Brain pericyte (primary cell): ENCODE measurements at regions not wholly inside any gene's neighbourhood (a gene's known extent, or its start where the extent isn't known, plus 50 kb on each side); places are given as distances from the start of the nearest gene placed in this dataset.

ENCODE experiments used
- DNase-seq: peaks from one replicate; pipeline ENCODE4 v3.0.0-alpha.2; 2012; ENCODE audit warnings: low read depth, low spot score

DNA sequence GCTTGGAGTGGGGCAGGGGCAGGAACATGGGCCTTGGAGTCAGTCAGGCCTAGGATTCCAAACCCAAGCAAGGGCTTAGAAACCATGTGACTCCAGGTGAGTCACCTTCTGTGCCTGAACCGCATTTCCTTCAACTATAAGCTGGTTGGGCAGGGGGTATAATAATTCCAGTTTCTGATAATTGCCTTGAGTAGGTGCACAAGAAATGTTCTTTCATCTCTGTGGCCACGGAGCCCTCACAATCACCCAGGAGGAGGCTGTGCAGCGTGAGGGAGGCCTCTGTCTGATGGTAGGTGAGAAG, 112.1 kb upstream of the HAAO start:
- DNase-seq: no peak

DNA sequence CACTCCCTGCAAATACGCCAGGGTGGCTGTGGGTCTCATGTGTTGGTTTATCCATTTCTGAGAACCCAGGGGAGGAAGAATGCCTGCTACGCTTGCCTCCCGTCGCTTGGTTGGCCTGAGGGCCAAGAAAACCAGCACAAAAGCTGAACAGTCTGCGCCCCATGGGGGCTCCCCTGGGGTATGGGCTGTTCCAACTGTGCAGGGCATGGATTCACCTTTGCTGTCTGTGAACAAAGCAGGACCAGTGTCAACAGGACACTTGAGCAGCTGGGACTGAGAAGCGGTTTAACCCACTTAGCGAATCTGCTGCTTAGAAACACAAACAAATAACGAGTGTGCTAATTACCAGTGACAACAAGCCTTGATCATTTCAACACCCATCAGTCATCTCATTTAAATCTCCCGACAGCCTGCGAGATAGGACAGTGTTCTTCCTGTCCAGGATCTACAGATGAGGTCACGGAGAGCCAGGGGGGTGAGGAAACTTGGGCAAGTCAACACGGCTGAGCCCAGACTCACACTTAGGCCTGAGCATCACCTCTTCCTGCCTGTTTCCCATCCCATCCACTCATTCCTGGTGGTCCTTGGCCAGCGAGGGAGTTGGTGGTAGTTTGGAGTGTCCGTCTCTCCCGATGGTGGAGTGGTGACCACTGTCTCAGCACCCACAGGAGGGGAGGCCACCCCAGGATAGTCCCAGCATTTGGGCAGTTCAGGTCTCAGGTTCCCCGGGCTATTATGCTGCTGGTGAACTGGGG, 111.6 kb upstream of the HAAO start:
- no peak for DNase-seq

DNA sequence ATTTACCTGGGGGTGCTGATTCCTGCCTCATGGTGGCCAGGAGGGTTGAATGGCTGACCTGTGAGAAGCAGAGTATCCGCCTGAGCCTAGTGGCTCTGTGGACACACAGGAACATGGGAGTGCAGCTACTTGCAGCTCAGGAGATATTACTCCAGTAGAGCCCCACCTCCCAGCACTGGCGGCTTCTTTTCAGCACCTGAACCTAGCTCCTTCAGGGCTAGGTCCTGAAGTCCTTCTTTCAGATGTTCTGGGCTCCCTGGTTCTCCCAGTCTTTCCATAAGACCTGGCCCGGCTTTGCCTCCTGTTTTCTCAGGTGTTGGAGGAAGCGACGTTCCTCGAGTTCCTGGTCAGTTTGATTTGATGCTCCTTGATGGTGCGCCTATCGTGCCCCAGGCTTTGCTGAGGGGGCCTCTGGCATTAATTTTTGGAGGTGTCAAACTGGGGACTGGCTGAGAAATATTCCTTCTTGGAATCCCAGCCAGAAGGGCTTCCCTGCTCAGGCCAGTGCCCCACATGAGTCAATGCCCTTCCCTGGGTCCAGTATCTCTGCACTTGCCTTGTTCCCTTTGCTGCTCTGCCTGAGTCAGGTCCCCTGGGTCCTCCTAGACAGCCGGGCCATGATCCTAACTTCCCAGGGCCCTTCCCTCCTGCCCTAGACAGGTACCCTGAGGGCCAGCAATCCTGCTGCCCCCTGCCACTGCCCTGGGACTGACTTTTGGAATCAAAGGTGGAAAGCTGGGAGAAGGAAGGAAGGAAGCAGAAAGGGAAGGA, 110.7 kb upstream of the HAAO start:
- no peak for DNase-seq

DNA sequence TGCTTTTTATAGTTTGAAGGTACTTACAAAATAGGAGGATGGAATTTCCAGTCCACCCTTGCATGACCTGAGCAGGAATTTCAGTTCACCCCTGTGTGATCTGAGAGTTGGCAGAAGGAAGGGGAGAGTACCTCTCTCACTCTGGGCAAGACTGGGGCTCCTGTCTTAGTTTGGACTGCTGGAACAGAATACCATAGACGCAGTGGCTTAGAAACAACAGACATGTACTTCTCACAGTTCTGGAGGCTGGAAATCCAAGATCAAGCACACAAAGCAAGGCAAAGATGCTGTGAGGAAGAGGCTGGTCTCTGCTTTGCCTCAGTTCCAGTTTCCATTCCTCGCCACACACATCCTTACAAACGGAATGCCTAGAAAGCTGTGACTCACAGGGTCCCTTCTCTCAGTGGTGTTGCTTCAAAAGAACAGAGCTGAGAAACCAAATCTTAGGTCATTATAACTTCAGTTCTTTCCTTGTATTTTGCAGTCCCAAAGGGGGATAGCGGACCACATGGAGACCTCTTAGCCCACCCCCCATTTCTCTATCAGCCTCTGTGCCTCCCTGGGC, 108.8 kb upstream of the HAAO start:
- DNase-seq: no peak

DNA sequence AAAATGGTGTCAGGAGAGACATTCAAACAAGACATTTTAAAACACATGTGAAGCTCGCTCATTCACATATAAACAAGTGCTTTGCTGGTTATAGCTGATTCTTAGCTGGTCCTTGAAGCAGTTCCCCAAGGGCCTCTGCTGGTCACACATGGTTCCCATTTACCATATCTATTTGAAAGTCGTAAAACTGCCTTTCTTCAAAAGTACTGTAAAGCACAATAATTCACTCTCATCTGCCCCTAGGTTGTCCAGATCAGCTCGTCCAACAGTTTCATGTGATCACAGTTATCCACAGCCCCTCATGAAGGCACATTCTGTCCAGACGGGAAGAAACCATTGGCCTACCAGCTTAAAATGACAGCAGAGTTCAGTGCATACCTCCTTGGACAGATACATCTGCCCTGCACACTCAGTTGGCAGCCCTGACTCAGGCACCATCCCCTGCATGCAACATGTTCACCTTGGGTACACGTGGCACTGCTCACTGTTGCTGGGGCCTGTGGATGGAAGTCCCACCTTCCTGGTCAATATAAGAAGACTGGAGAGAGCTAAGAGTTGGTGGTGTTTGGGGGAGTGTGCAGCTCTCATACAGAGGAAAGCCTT, 108.0 kb upstream of the HAAO start:
- DNase-seq: no peak

DNA sequence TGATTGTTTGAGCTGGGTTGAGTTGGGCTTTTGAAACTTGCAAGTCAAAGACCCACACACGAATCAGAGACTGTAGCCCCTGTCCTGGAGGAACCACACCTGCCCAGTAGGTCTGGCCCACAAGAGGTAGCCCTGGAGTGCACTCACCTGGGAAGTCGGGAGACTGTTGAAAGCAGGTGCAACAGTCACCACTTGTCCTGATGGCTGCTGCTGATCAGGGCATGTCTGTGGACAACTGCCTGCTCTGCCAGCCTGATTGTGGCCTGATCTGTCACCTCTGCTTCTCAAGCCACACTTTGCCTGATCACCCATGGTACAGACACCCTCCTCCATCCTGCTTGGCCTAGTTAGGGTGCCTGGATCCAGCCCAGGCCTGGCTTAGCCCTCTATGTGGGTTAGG, 105.0 kb upstream of the HAAO start:
- DNase-seq: no peak

DNA sequence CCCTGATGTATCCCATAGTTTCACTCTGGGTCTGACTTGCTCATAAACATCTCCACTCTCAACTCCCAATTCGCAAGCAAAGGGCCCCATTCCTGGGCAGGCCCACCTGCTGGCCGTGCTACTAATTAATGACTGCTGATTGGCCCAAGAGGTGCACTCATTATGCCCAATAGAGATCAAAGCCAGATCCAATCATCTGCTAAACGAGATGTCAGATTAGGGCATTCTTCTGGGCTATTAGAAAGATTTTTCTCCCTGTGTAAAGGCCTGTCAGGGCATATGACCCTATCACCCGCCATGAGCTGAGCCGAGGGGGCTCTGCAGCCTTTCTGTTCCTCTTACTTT, 103.4 kb upstream of the HAAO start:
- DNase-seq: no peak

DNA sequence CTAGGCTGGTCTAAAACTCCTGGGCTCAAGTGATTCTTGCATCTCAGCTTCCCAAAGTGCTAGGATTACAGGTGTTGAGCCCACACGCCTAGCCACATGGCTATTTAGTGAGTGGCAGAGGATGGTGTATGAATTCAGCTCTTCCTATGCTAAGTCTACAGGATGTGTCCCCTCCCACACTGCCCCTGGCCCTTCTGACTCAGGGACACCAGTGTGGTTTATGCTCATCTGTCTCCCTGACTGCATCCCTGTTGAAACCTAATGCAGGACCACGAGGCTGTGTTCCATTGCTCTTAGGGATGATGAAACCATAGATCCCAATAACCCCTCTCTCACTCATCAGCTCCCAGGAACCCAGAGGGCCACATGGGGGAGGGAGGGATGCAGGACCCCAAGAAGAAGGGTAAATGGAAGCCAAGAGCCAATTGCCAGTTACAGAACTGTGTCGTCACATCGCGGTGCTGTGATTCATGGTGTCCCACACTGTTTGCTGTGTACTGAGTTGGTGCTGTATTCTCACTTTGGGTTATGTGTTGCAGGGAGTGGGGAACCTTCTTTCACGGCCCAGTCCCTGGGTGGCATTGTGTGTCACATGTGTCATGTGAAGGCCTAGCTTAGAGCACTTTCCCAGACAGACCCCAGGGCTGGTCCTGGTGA, 102.9 kb upstream of the HAAO start:
- no peak for DNase-seq

DNA sequence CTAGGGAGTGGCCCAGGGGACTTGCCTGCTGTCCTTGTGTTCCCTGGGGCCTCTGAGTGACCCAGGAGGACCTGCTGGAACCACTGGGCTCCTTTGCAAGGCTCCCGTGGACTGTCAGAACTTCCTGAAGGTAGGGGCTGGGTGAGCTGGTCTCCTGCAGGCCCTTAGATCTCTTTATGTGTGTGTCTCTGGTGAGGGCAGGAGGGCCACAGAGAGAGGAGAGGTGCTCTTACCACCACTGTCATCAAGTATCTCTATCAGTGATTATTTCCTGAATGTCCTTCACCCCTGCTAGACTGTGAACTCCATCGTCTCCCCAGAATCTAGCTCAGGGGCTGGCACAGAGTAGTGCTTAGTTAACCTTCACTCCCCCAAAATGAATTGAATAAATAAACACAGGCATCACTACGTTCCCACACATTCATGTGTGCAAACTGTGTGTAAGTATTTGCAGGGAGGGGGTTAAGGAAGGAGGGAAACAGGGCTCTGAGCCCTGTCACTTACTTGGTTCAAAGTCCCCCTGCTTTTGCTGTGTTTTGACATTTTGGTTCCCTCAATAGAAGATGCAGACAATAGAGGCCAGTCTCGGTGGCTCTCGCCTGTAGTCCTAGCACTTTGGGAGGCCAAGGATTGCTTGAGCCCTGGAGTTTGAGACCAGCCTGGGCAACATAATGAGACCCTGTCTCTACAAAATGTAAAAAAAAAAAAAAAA, 100.8 kb upstream of the HAAO start:
- DNase-seq: no peak

DNA sequence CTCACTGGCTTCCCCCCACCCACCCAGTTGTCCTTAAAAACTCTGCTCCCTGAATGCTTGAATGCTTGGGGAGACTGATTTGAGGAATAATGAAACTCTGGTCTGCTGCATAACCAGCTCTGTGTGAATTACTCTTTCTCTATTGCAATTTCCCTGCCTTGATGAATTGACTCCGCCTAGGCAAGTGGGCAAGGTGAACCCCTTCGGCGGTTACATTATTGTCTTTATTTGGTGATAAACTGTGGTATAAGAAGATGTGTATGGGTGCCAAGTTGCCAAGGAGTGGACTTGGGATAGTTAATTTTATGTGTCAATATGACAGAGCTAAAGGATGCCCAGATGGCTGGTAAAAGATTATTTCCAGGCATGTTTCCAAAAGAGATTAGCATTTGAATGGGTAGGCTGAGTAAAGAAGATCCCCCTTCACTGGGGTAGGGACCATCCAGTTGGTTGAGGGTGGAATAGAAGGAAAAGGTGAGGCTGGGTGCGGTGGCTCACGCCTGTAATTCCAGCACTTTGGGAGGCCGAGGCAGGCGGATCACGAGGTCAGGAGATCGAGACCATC, 98.5 kb upstream of the HAAO start:
- no peak for DNase-seq

DNA sequence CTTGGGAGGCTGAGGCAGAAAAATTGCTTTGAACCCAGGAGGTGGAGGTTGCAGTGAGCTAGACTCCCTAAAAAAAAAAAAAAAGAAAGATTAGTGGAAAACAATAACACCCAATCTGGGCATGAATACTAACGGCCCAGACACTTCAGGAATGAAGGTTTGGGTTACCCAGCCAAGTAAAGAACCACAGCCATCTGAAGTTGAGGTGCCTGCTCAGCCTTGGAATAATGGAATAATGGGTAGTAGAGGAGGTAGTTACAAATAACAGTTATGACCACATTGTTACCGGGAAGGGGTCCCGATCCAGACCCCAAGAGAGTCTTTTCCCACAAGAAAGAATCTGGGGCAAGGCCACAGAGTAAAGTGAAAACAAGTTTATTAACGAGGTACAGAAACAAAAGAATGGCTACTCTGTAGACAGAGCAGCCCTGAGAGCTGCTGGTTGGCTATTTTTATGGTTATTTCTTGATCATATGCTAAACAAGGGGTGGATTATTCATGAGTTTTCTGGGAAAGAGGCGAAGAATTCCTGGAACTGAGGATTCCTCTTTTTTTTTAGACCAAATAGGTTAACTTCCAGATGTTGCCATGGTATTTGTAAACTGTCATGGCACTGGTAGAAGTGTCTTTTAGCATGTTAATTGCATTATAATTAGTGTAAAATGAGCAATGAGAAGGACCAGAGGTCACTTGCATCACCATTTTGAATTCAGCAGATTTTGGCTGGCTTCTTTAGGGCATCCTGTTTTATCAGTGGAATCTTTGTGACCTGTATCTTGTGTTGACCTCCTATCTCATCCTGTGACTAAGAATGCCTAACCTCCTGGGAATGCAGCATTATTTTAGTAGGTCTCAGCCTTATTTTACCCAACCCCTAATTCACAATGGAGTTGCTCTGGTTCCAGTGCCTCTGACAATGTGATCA, 96.2 kb upstream of the HAAO start:
- no peak for DNase-seq

DNA sequence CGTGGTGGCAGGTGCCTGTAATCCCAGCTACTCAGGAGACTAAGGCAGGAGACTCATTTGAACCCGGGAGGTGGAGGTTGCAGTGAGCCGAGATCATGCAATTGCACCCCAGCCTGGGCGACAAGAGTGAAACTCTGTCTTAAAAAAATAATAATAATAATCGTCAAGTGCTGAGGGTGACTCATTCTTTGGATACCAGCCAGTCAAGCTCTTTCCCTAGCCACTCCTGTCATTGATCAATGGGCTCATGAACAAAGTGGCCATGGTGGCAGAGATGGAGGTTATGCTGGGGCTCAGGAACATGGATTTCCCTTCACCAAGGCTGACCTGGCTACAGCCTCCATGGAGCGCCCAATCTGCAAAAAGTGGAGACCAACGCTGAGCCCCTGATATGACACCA, 94.5 kb upstream of the HAAO start:
- DNase-seq: no peak

DNA sequence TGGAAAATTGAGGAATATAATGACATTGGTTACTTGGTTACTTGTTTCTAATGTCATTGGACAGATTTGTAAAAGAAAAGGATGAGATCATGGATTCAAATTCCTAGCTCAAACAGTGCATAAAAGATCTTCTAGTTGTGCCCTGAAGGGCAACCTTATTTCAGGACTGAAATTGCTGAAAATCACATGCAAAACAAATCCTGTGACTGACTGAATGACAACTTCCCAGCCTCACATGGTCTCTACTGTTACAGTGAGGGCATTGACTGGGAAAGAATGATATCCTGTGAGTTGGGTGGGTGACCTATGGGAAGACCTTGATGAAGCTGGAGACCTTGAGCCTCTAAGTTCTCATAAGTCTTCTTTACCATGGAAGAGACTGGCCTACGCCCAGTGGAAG, 90.4 kb upstream of the HAAO start:
- no peak for DNase-seq

DNA sequence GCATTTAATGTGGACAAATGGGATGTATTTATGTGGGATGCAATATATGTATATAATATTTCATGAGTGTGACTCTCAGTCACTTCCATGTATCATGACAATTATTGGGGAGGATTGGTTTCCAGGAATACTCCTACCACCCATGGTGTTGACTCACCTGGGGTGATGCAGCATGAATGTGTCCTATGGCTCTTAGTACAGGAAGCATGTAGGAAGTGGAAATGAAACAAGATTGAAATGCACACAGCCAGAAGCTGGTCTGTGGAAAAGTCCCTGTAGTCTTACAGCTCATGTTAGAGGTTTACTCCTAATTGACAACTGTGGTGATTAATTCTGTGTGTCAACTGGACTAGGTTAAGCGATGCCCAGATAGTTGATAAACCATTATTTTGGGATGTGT, 89.3 kb upstream of the HAAO start:
- no peak for DNase-seq

DNA sequence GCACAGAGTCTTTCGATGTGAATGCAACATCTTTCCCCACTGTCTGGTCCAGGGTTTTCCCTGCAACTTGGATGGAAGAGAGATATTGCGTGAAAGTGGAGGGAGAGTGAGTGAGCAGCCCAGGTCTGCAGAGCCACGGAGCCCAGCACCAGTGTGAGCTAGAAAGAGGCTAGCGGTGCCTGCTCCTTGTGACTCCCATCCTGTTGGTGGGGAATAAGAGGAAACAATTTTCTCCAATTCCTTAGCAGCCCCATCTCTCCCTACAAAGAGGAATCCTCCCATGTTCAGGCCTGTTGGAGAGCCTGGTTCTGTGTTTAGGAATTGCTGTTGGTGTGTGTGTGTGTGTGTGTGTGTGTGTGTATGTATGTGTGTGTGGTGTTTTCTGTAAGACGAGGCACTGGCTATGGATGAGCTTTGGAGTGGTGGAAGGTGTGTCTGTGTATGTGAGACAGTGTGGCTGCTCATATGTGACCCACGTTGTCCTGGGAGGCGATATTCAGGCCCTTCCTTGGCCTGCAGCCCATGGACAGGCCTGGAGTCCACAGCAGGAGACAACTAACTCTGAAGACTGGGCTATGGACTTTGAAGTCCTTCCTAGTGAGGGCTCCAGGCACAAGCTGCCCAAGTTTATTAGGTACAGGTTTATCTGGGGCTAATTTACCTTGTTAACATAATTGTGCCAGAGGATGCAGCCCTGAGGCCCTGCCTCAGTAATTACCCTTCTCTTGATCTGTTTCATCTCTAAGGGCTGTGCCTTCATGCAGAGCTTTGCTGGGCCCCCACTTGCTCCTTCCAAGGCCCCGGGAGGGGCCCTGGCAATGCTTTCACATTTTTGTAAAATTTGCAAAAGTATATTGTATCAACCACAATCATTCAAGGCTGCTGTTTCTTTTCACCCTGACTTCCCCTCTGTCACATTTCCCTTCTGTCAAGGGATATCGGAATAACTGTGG, 88.6 kb upstream of the HAAO start:
- DNase-seq: no peak

DNA sequence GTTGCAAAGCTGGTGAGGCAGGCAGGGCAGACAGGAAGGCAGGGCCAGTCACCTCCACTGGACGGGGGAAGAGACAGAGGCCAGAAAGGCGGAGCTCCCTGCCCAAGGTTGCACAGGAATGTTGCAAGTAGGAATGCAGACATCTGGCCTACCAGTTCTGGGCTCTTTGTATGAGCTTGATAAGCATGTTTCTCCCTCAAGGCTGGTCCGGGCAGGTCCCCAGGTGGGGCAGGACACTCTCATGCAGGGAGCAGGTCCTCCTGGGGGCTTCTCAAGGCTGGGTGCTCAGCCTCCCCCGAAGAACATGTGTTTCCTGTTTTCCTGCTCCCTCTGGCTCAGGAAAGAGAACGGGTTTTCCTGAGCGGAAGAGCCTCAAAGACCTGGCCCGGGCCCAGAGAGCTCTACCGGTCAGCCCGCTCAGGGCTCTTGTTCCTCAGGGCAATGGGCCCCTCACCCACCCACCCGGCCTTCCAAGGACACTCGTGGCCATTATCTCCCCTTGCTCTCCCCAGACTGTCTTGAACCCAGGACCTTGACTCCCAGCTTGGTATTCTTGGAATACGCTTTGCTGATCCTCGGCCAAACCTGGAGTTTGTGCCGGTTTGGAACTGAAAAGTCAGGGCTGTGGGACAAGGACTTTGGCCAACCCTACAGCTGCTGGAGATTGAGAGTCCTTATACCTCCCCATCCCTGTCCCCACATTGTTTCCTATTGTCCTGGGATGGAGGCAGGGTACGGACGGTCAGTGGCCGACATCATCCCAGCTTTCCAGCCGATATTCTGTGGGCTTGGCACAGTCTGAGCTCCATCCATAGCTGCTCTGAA, 87.7 kb upstream of the HAAO start:
- DNase-seq: no peak

DNA sequence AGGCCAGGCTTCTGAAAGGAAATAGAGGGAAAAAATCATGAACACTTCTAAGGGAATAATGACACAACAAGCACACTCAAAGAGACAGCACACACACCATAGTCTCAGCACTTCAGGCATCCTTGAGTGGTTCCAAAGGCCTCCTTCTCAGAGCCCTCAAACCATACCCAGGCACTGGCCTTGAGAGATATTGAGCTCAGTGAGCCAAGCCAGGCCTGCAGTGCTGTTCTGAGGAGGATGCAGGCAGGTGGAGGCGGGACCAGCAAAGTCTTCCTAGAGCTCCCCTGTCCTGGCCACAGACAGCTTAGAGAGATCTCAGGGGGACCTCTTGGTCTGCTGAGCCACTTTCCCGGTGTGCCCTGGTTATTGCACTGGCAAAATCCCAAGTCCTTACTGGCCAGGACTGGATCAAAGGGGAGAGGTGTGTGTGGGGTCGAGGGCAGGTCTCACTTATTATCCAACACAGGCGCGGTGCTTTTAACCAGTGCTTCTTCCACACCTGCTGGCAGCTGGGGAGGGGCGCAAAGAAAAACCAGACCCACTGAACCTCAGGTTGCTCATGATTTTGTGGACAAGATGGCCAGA, 86.8 kb upstream of the HAAO start:
- no peak for DNase-seq

DNA sequence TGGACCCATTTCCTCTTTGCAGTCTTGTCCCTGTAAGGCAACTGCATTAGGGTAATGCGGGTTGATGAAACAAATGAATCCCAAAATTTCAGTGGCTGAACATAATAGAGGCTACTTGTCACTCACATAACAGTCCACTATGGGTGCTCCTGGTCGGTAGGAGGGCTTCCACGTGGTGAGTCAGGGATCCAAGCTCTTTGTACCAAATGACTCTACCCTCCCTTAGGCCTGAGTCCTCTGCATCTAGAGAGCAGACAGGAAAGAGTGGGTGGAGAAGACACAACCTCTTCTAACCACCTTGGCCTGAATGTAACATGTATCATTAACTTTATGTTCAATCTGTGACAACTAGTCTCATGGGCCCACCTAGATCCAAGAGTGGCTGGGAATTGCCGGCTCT, 86.2 kb upstream of the HAAO start:
- DNase-seq: no peak
